Forelimb muscle (tissue), 1 donor: ENCODE measurements at regions not wholly inside any gene's neighbourhood (a gene's known extent, or its start where the extent isn't known, plus 50 kb on each side); places are given as distances from the start of the nearest gene placed in this dataset.
"Not testable (repeated sequence)": the region's sequence is repeated elsewhere in the genome, so short reads cannot be mapped to it uniquely, and the experiment has no call there.

ENCODE experiments used
- DNase-seq: peaks from one replicate; pipeline ENCODE4 v3.0.0-alpha.2; 2013; ENCODE audit warnings: low read depth

- DNase-seq = no peak
Observed at GRCh38 chr2:105691947-105692390, 52.7 kb upstream of the NCK2 start.

DNA sequence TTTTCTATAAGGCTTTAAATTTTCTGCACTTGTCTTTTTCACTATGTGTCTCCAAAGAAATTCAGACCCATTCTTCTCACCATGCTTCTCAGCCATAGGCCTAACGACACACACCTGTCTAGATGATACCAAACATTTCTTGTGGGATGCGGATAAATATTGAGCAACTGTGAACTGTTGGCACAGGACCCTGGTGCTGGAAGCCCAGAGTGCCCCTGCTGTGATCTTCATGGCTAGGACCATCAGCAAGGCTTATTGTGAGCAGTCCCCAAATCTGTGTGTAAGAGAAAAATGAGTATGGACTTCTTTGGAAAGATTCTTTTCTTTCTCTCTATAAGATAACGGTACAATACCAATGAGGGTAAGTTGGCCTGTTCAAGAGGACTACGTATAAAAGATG lies 54.1 kb upstream of the NCK2 start:
- no peak for DNase-seq

DNA sequence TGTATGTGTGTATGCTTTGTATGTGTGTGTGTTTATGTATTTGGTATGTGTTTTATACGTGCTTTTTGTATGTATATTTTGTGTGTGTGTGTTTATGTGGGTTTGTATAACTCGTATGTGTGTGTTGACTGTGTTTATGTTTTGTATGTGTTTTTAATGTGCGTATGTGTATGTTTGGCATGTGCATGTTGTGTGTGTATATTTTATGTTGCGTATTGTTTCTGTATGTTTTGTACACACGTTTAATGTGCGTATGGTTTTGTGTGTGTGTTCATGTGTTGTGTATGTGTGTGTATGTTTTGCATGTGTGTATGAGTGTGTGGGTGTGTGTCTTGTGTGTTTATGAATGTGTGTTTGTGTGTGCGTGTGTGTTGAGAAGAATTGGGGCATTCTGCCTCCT lies 55.2 kb upstream of the NCK2 start:
- no peak for DNase-seq

DNA sequence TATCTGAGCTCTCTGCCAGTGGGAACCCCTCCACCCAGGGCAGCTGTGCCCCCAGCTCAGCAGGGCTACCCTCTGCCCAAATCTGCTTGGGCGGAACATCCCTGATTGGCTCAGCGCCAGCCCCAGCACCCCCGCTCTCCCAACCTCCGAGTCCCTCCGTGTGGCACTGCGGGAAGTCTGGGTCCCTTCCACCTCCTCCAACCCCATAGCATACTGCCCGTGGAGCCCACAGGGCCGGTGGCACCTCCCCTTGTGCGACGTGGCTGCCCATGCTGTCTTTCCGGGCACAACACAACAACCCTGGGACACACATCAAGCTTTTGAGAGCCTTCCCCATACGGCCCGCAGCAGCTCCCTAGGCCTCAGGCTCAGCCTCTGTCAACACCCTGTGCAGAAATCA lies 55.8 kb upstream of the NCK2 start:
- DNase-seq = no peak

DNA sequence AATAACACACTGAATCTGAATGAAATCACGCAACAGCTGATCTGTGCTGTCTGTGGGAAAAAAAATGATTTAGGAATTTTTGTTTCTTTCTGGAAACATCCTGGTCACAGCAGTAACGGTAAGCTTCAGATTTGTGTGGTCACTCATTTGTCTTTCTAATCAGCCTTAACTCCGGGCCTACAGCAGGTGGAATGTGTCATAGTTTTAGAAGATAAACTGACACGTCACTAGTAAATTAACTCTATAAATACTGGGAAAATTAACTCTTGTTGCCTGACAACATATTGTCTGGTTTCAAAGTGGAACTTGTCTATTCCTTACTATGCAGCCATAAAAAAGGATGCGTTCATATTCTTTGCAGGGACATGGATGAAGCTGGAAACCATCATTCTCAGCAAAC lies 58.1 kb upstream of the NCK2 start:
- DNase-seq = no peak

DNA sequence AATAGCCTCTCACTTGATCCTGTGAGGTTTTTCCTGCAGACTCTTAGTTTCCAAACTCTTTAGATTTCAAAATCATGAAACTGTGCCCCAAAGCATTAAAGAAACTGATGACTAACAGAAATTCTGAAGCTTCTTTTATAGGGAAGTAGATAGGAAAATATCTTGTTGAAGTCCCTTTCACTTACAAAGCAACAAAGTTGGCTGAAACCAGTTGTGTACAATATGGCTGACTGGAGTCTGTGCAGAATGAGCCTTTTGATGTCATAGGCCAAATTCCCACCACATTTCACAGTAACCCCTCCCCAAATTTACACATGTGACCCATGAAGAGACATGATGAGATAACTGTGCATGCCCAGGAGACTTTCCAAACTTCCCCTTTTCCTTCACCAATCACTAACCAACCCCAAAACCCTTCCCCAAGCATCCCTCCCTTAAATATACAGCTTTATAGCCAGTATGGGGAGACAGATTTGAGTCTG lies 61.7 kb upstream of the NCK2 start:
- DNase-seq = no peak

GRCh38 chr2:105682401-105682800 lies 62.3 kb upstream of the NCK2 start:
- no peak for DNase-seq

DNA sequence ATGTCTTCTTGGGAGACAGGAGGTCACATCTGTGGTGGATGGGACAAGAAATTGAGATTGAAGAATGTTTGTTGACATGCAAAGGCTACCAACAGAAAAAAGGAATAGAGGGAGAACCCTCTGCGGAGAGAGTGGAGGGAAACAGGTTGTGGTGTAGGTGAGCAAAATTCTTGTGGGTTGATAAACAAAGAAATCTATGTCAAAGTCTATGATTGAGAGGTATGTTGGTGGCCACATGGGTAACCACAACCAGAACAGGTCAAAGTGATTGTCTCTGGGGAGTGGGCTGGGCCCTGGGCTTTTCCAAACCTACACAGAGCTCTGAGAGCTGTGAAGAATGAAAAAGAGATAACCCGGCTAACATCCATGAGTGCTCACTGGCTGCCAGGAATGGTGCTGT lies 62.8 kb upstream of the NCK2 start:
- DNase-seq = no peak

DNA sequence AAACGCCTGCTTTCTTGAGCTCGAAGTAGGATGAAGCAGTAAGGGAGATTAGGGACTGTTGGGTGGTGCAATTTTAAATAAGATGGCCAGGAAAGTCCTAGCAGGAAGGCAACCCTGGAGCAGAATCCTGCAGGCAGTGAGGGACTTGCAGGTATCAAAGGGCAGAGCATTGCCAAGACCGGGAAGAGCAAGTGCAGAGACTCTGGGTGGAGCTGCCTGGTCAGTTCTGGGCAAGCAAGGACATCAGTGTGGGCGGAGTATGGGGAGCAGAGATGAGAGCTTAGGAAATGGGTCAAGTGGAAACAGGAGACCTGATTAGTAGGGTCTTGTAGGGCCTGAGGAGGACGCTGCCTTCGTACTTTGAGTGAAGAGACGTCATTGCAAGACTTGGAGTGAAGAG lies 64.4 kb upstream of the NCK2 start:
- no peak for DNase-seq

GRCh38 chr2:105678346-105678745 lies 66.4 kb upstream of the NCK2 start:
- no peak for DNase-seq

DNA sequence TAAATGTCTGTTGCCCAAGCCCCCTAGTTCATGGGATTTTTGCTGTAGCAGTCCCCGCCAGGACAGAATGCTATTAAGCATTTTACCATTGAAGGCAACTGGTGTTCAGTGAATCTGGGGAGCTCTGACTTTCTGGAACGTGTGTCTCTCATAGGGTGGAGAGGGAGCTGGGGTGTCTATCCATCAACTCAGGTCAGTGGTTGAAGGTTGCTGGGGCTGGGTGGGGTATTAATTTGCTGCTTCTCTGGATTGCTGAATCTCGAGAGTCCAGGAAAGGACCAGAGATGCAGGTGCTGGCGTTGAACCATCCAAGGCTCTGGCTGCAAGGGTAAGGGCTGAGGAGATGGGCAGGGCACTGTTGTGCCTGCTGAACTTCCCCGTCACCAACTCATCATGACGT lies 66.8 kb upstream of the NCK2 start:
- no peak for DNase-seq

GRCh38 chr2:105675841-105676240 lies 68.9 kb upstream of the NCK2 start:
- DNase-seq = no peak

- no peak for DNase-seq
Observed at GRCh38 chr2:105674859-105675541, 69.7 kb upstream of the NCK2 start.

GRCh38 chr2:105674401-105674800 lies 70.3 kb upstream of the NCK2 start:
- no peak for DNase-seq

GRCh38 chr2:105671156-105671555 lies 73.6 kb upstream of the NCK2 start:
- no peak for DNase-seq

- DNase-seq = no peak
Observed at GRCh38 chr2:105669384-105669891, 75.3 kb upstream of the NCK2 start.

DNA sequence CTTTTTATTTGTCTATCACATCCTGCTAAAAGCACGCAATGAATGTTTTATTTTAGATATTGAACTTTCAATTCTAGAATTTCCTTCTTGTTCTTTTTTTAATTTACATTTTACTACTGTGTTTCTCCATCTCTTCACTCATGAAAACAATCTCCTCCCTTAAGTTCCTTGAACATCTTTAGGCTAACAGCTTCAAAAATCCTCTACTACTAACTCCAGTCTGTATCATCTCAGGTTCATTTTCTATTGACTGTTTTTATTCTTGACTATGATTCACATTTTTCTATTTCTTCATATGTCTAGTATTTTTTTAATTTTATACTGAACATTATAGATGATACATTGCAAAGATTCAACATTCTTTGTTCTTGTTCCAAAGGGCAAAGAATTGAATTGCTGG lies 79.2 kb upstream of the NCK2 start:
- no peak for DNase-seq

DNA sequence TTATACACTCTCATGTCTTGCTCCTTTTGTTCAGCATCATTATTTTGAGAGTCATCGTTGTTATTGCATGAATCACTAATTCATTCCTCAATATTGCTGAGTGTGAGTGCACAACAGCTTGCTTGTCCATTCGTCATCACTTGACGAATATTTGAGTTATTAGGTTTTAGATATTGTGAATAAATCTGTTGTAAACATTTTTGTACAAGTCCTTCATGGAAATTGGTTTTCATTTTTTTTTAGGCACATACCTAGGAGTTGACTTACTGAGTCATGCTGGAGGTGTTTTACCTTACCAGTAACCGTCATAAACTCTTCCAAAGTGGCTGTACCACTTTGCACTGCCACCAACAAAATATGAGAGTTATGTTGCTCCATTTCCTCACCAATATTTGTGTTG lies 84.2 kb upstream of the NCK2 start:
- DNase-seq = no peak

- DNase-seq = not testable (repeated sequence)
Observed at GRCh38 chr2:105655723-105656606, 88.7 kb upstream of the NCK2 start.

DNA sequence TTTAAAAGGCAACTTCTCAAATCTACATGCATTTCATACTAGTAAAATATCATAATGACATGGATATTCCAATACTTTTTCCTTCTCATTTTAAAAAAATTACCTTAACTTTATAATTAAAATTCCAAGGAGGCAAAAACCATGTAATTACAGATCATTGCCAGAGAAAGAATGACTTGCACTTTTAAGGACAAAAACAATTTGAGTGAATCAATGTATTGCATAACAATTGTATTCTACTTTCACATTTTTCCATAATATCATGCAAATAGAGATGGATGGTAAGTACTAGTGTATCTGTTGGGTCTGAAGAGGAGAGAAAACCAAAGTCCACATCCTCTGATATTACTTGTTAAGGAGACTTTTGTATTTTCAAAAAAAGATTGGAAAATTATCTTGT lies 89.5 kb upstream of the NCK2 start:
- DNase-seq = no peak

DNA sequence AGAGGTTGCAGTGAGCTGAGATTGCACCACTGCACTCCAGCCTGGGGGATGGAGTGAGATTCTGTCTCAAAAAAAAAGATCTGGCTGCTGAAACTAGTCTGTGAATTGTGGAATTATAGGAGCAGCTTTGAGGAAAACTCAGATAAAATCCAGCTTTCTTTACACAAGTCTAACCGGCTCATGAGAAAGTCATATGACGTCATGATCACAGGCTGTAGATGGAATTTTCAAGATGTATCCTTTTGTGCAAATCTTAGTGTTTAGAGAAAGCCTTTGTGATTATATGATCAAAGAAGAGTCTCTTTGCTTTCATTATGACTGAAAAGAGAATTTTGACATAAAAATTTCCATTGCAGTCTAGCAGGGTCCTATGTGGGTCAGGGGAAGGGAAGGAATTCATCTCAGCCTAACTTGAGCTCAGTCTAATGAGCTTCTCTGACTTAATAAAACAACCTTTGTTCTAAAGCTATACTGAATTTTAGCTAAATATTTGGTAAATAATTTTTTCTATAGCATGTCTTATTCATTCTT lies 90.2 kb upstream of the NCK2 start:
- DNase-seq = no peak

DNA sequence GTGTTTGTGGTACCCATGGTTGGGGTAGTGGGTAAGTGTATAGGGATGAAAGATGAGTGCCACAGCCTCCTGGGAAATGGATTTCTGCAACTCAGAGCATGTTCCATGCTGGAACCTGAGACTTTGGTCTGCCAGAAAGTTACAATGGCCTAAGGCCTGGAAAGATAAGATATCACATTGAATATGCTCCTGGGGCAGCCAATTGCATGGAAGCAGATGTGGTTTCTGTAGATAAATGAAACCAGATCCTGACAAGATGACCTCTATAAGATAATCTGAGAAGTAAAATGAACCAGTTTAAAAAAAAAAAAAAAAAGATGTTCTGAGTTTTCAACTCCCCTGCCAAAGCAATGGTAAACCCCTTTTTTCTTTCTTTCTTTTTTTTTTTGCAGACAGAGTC lies 91.4 kb upstream of the NCK2 start:
- no peak for DNase-seq
